Trophoblast cell (in vitro differentiated cells and primary cell): ENCODE measurements at regions not wholly inside any gene's neighbourhood (a gene's known extent, or its start where the extent isn't known, plus 50 kb on each side); places are given as distances from the start of the nearest gene placed in this dataset.

ENCODE experiments used
- DNase-seq, 2 donors: peaks; one replicate each; pipeline ENCODE4 v3.0.0-alpha.2; 2016
- H2AFZ ChIP-seq: 2 replicates; pipeline ENCODE4 v1.6.1; 2013; ENCODE audit warnings: low read length, moderate library complexity, mild to moderate bottlenecking; ENCODE audit not compliant: insufficient read depth, poor library complexity
- H2AK5ac ChIP-seq: 2 replicates; pipeline ENCODE4 v1.6.1; 2013; ENCODE audit warnings: mild to moderate bottlenecking, low read length
- H2BK120ac ChIP-seq: 2 replicates; pipeline ENCODE4 v1.6.1; 2013; ENCODE audit warnings: low read length, mild to moderate bottlenecking, moderate library complexity; ENCODE audit not compliant: insufficient read depth, poor library complexity
- H2BK12ac ChIP-seq: 2 replicates; pipeline ENCODE4 v1.6.1; 2013; ENCODE audit warnings: mild to moderate bottlenecking, low read length, moderate library complexity
- H2BK5ac ChIP-seq: 2 replicates; pipeline ENCODE4 v1.6.1; 2013; ENCODE audit warnings: low read length, low read depth, moderate library complexity, mild to moderate bottlenecking; ENCODE audit not compliant: poor library complexity
- H3K14ac ChIP-seq: 2 replicates; pipeline ENCODE4 v1.6.1; 2013; ENCODE audit warnings: mild to moderate bottlenecking, low read length
- H3K18ac ChIP-seq: 2 replicates; pipeline ENCODE4 v1.6.1; 2013; ENCODE audit warnings: mild to moderate bottlenecking, low read length
- H3K23ac ChIP-seq: 2 replicates; pipeline ENCODE4 v1.6.1; 2013; ENCODE audit warnings: low read length
- H3K27ac ChIP-seq: 2 replicates; pipeline ENCODE4 v1.5.1; 2013; ENCODE audit warnings: low read depth, mild to moderate bottlenecking, inconsistent platforms, low read length, moderate library complexity
- H3K27me3 ChIP-seq: 2 replicates; pipeline ENCODE4 v1.6.1; 2013; ENCODE audit warnings: inconsistent platforms, mild to moderate bottlenecking, low read length, moderate library complexity; ENCODE audit not compliant: insufficient read depth
- H3K36me3 ChIP-seq, 2 experiments: 1 replicate in 1 of 2; 2 replicates in 1 of 2; pipeline ENCODE4 v1.6.1; 2013; ENCODE audit warnings: low read length in 2 of 2, mild to moderate bottlenecking in 2 of 2, moderate library complexity in 1 of 2; ENCODE audit not compliant: insufficient read depth in 2 of 2, control insufficient read depth in 1 of 2
- H3K4ac ChIP-seq: 2 replicates; pipeline ENCODE4 v1.6.1; 2013; ENCODE audit warnings: low read depth, mild to moderate bottlenecking, low read length, moderate library complexity
- H3K4me1 ChIP-seq, 2 experiments: 1 replicate in 1 of 2; 2 replicates in 1 of 2; pipeline ENCODE4 v1.6.1; 2013; ENCODE audit warnings: low read length in 2 of 2, mild to moderate bottlenecking in 2 of 2, moderate library complexity in 1 of 2; ENCODE audit not compliant: insufficient read depth in 2 of 2, control insufficient read depth in 1 of 2
- H3K4me2 ChIP-seq: 2 replicates; pipeline ENCODE4 v1.6.1; 2013; ENCODE audit warnings: inconsistent platforms, mild to moderate bottlenecking, low read length, moderate library complexity
- H3K4me3 ChIP-seq: 2 replicates; pipeline ENCODE4 v1.5.1; 2013; ENCODE audit warnings: mild to moderate bottlenecking, low read depth, low read length, inconsistent platforms
- H3K79me1 ChIP-seq: one replicate; pipeline ENCODE4 v1.6.1; 2013; ENCODE audit warnings: low read length
- H3K79me2 ChIP-seq: 2 replicates; pipeline ENCODE4 v1.6.1; 2013; ENCODE audit warnings: low read length, mild to moderate bottlenecking; ENCODE audit not compliant: control insufficient read depth, insufficient read depth, poor library complexity
- H3K9ac ChIP-seq: 2 replicates; pipeline ENCODE4 v1.6.1; 2013; ENCODE audit warnings: mild to moderate bottlenecking, low read length
- H3K9me3 ChIP-seq: 2 replicates; pipeline ENCODE4 v1.6.1; 2013; ENCODE audit warnings: low read depth, mild to moderate bottlenecking, control low read depth, inconsistent platforms, low read length; ENCODE audit not compliant: insufficient read depth
- H4K12ac ChIP-seq: 2 replicates; pipeline ENCODE4 v1.6.1; 2013; ENCODE audit warnings: low read depth, mild to moderate bottlenecking, low read length, moderate library complexity
- H4K8ac ChIP-seq: 2 replicates; pipeline ENCODE4 v1.6.1; 2013; ENCODE audit warnings: low read depth, mild to moderate bottlenecking, low read length, moderate library complexity
- H4K91ac ChIP-seq: one replicate; pipeline ENCODE4 v1.6.1; 2013; ENCODE audit warnings: low read depth, mild to moderate bottlenecking, low read length, moderate library complexity
- WGBS: extraction: QIAGEN DNeasy Blood & Tissue Kit; methylation state at CpG from one replicate; pipeline ENCODE4 v1.1.7; 2013; ENCODE audit warnings: missing lambda C conversion rate; ENCODE audit not compliant: insufficient read length, insufficient coverage; ENCODE audit errors: extremely low coverage; 5-methylcytosine and 5-hydroxymethylcytosine counted together

DNA sequence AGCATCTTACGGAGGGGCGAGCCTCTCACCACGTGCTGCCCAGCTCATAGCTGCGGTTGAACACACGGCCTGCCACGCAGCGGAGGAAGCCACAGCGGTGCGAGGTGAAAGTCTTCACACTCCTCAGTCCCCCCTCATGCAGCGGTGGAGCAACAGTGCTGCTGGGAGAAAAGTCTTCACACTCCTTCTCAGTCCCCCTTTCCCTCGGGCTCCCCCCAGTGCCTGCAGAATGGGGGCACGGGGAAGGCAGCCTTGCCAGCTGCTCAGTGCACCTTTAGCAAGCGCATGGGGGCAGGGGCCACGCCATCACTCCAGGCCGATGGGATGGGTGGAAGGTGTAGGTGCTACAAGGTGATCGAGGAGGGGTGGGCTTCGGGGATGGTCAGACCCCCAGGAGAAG, 206.3 kb upstream of the TCERG1L start:
- Histone ChIP-seq H4K91ac (no peak overlapping the region), H2AFZ (no peak overlapping the region), H3K27ac (no peak overlapping the region), H2BK120ac (no peak overlapping the region), H3K18ac (no peak overlapping the region), H3K4me1 (peaks cover 12 to 13% of the 10 kb centered on the region in 2 experiments), H2BK5ac (no peak overlapping the region), H4K8ac (no peak overlapping the region), H4K12ac (no peak overlapping the region), H3K4ac (no peak overlapping the region), H3K9ac (no peak overlapping the region), H3K36me3 (no peaks in the 10 kb centered on the region), H3K4me3 (no peak overlapping the region), H3K27me3 (no peaks in the 10 kb centered on the region), H3K79me2 (no peaks in the 10 kb centered on the region), H3K9me3 (peaks cover 3% of the 10 kb centered on the region), H2BK12ac (no peak overlapping the region), H3K14ac (no peak overlapping the region), H2AK5ac (no peak overlapping the region), H3K79me1 (no peaks in the 10 kb centered on the region), H3K4me2 (no peak overlapping the region), H3K23ac (no peak overlapping the region)
- DNase-seq = no peak
- WGBS = no CpG with 5 or more reads among the region's 17 CpGs

DNA sequence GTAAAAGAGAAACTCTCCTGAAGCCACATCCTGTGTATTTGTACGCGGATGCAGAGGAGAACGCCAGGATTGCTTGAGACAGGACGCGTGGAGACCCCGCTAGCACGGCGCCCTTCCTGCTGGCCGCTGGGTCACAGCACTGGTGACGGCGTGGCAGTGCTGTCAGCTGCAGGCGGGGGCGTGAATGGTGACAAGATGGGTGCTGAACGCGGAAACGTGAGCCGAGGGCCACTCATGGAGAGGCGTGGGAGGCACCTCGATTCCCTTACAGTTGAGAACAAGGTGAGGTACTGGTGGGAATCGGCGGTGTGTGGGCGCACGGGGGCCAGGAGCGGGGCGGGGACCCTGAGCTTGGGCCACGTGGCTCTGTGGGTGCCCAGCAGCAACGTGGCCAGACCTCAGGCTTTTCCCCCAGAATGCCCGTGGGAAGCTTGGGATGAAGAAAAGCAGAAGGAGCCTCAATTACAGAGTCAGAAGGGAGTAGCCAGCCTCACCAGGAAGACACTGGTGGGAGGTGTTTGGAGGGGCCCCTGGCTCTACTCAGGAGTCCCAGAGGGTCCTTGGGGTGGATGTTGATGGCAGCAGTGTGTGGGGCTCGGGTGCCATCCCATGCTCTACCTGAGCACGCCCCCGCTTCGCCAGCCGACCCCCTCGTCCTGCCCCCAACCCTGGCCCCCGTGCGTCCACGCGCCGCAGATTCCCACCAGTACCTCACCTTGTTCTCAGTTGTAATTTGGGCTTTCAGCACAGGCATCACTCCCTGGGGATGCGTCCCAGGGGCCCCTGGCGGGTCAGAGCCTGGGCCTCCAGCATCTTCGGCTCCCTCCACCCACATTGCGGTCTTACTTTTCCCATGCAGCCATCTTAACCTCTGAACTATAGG, 208.4 kb upstream of the TCERG1L start:
- DNase-seq = no peak
- no peak overlapping the region for H2BK120ac ChIP-seq
- no peak overlapping the region for H3K27ac ChIP-seq
- H3K27me3 ChIP-seq = no peaks in the 10 kb centered on the region
- no peak overlapping the region for H3K23ac ChIP-seq
- no peaks in the 10 kb centered on the region for H3K79me1 ChIP-seq
- H3K4me3 ChIP-seq = no peak overlapping the region
- H2AK5ac ChIP-seq = no peak overlapping the region
- peaks cover 4% of the 10 kb centered on the region for H3K9me3 ChIP-seq
- H3K14ac ChIP-seq = no peak overlapping the region
- no peaks in the 10 kb centered on the region for H3K36me3 ChIP-seq
- no peak overlapping the region for H4K8ac ChIP-seq
- no peak overlapping the region for H3K18ac ChIP-seq
- H2BK5ac ChIP-seq = no peak overlapping the region
- no peaks in the 10 kb centered on the region for H3K4me1 ChIP-seq
- H3K9ac ChIP-seq = no peak overlapping the region
- no peak overlapping the region for H3K4me2 ChIP-seq
- H3K4ac ChIP-seq = no peak overlapping the region
- WGBS = no CpG with 5 or more reads among the region's 43 CpGs
- H4K91ac ChIP-seq = no peak overlapping the region
- H2AFZ ChIP-seq = no peak overlapping the region
- H4K12ac ChIP-seq = no peak overlapping the region
- H3K79me2 ChIP-seq = no peaks in the 10 kb centered on the region
- no peak overlapping the region for H2BK12ac ChIP-seq

DNA sequence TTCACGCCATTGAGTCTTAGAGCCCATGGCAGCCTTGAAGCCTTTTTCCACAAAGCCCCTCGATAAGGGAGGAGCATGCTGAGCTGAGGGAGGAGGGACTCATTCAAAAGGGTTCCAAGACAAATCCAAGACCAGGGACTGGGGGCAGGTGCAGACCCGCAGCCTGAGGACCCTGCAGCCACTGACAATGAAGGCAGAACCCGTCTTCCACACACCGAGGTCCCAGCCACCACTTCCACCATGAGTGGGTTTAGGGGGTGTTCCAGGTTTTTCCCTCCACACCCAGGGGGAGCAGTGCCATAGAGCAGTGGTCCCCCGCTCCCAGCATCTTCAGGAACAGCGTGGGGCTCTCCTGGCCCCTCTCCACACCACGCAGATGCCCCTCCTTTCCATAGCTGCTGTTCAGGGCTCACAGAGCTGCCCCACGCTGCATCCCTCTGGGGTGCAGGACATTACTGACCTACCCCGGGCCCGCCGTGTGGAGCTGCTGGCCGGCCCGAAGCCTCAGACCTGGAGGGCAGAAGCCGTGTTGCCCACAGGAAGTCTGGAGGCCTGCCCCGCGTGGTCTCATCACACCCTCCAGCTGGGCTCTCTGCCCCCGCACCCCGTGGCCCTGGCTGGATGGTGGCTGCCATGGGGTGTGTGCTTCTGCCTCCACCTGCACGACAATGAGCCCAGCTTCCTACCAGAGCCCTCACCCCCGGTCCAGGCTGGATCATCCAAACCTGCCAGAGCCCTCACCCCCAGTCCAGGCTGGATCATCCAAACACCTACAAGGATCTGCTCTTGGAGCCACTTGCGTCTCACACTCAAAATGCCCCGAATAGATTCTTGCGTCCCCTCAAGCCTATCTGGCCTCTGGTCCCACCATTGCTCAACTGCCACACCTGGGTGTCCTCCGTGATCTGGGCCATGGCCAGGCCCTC, 220.0 kb upstream of the TCERG1L start:
- no CpG with 5 or more reads among the region's 25 CpGs for WGBS
- no peak overlapping the region for H3K4ac ChIP-seq

DNA sequence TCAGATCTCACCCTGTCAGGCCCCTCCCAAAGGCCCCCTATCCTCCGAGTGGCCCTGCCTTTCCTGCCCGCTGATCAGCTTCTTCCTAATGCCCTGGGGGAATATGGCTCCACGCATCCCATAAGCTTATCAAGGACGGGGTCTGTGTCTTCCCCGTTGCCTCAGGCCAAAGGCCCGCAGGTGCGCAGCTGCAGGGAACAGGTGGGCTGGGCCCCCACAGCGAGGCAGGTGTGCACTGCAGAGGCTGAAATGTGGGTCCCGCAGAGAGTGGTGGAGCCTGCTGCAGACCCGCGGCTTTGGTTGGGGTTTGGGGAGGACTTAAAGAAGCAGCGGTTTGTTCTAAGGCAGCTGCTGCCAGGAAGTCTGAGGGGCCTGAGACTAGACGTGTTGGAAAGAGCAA, 220.8 kb upstream of the TCERG1L start:
- H3K4me1 ChIP-seq = no peaks in the 10 kb centered on the region
- no peak overlapping the region for H2BK12ac ChIP-seq
- no peak overlapping the region for H3K14ac ChIP-seq
- no peak overlapping the region for H3K18ac ChIP-seq
- no peak overlapping the region for H2AK5ac ChIP-seq
- H2AFZ ChIP-seq = no peak overlapping the region
- H4K91ac ChIP-seq = no peak overlapping the region
- no peaks in the 10 kb centered on the region for H3K27me3 ChIP-seq
- no peak overlapping the region for H3K23ac ChIP-seq
- no peak for DNase-seq
- no peaks in the 10 kb centered on the region for H3K79me1 ChIP-seq
- no peak overlapping the region for H3K4me3 ChIP-seq
- no peak overlapping the region for H2BK5ac ChIP-seq
- H3K4ac ChIP-seq = no peak overlapping the region
- WGBS = no CpG with 5 or more reads among the region's 13 CpGs
- no peak overlapping the region for H3K9ac ChIP-seq
- no peak overlapping the region for H4K12ac ChIP-seq
- no peak overlapping the region for H3K27ac ChIP-seq
- no peak overlapping the region for H4K8ac ChIP-seq
- no peak overlapping the region for H2BK120ac ChIP-seq
- H3K9me3 ChIP-seq = peaks cover 1% of the 10 kb centered on the region
- H3K4me2 ChIP-seq = no peak overlapping the region
- H3K36me3 ChIP-seq = no peaks in the 10 kb centered on the region
- no peaks in the 10 kb centered on the region for H3K79me2 ChIP-seq

More for the DNA sequence above, 220.0 kb upstream of the TCERG1L start:
- no peak overlapping the region for H2AK5ac ChIP-seq
- no peaks in the 10 kb centered on the region for H3K79me2 ChIP-seq
- H3K14ac ChIP-seq = no peak overlapping the region
- no peaks in the 10 kb centered on the region for H3K79me1 ChIP-seq
- H3K18ac ChIP-seq = no peak overlapping the region
- H4K8ac ChIP-seq = no peak overlapping the region
- H2BK120ac ChIP-seq = no peak overlapping the region
- DNase-seq = no peak
- no peak overlapping the region for H3K27ac ChIP-seq
- H4K12ac ChIP-seq = no peak overlapping the region
- H3K4me2 ChIP-seq = no peak overlapping the region
- no peak overlapping the region for H3K23ac ChIP-seq
- H3K4me1 ChIP-seq = no peaks in the 10 kb centered on the region
- H3K4me3 ChIP-seq = no peak overlapping the region
- H3K9ac ChIP-seq = no peak overlapping the region
- no peak overlapping the region for H2BK12ac ChIP-seq
- no peak overlapping the region for H2AFZ ChIP-seq
- no peak overlapping the region for H4K91ac ChIP-seq
- H3K27me3 ChIP-seq = no peaks in the 10 kb centered on the region
- no peaks in the 10 kb centered on the region for H3K36me3 ChIP-seq
- peaks cover 1% of the 10 kb centered on the region for H3K9me3 ChIP-seq
- H2BK5ac ChIP-seq = no peak overlapping the region
